IMR-90 (cell line): ENCODE measurements at regions not wholly inside any gene's neighbourhood (a gene's known extent, or its start where the extent isn't known, plus 50 kb on each side); places are given as distances from the start of the nearest gene placed in this dataset.

Experiments
- ATAC-seq: fragments of 200-7000 bp; cut with Tn5 transposase; 2 replicates; pipeline ENCODE4 v1.9.1; 2020; ENCODE audit warnings: low read depth, mild to moderate bottlenecking, moderate library complexity
- BruUV-seq: library from RNA; stranded (reverse); fragments of 400-500 nt; replicated peaks from 2 replicates; lab custom pipeline; 2021; lab: Mats Ljungman, UMichigan
- CTCF ChIA-PET: fragments of 300-600 bp; formaldehyde crosslinking; extraction: SDS; loops from one replicate; lab custom pipeline; 2021; ENCODE audit warnings: antibody characterized with exemption; lab: Yijun Ruan, JAX
- POLR2A ChIA-PET: fragments of 300-600 bp; sonication (Branson Sonifier 250); formaldehyde crosslinking; loops from one replicate; lab custom pipeline; 2022; ENCODE audit warnings: antibody characterized with exemption; ENCODE audit not compliant: unreplicated experiment; lab: Charles Lee
- DNase-seq: peaks from one replicate; pipeline ENCODE4 v3.0.0; 2013
- H2AFZ ChIP-seq: replicated peaks from 2 replicates; pipeline ENCODE3; 2013; ENCODE audit warnings: low read length, mild to moderate bottlenecking; ENCODE audit not compliant: poor library complexity
- H2AK5ac ChIP-seq: 2 replicates; pipeline ENCODE4 v1.6.1; 2013; ENCODE audit warnings: low read depth, low read length, inconsistent platforms
- H2AK9ac ChIP-seq: replicated peaks from 2 replicates; pipeline ENCODE3; 2013; ENCODE audit warnings: mild to moderate bottlenecking, low read depth, low read length, moderate library complexity; ENCODE audit not compliant: poor library complexity
- H2BK120ac ChIP-seq: 2 replicates; pipeline ENCODE4 v1.6.1; 2013; ENCODE audit warnings: low read depth, low read length, inconsistent platforms
- H2BK15ac ChIP-seq: 3 replicates; pipeline ENCODE4 v1.6.1; 2013; ENCODE audit warnings: low read depth, low read length, inconsistent platforms
- H2BK20ac ChIP-seq: 2 replicates; pipeline ENCODE4 v1.6.1; 2013; ENCODE audit warnings: low read depth, mild to moderate bottlenecking, inconsistent platforms, low read length, moderate library complexity
- H2BK5ac ChIP-seq: 2 replicates; pipeline ENCODE4 v1.6.1; 2013; ENCODE audit warnings: mild to moderate bottlenecking, low read depth, low read length, inconsistent platforms; ENCODE audit not compliant: poor library complexity, severe bottlenecking
- H3K14ac ChIP-seq: replicated peaks from 2 replicates; pipeline ENCODE4 v1.6.1; 2013; ENCODE audit warnings: low read depth, low read length, inconsistent platforms
- H3K18ac ChIP-seq: 2 replicates; pipeline ENCODE4 v1.6.1; 2013; ENCODE audit warnings: low read depth, low read length, control low read depth
- H3K23ac ChIP-seq: 2 replicates; pipeline ENCODE4 v1.6.1; 2013; ENCODE audit warnings: low read depth, low read length, inconsistent platforms
- H3K27ac ChIP-seq: 2 replicates; pipeline ENCODE4 v1.5.1; 2013; ENCODE audit warnings: mild to moderate bottlenecking, control low read depth, low read length; ENCODE audit not compliant: insufficient read depth
- H3K27me3 ChIP-seq: 2 replicates; pipeline ENCODE4 v1.6.1; 2013; ENCODE audit warnings: low read length; ENCODE audit not compliant: control insufficient read depth, insufficient read depth
- H3K36me3 ChIP-seq: 2 replicates; pipeline ENCODE4 v1.6.1; 2013; ENCODE audit warnings: low read length, mixed read lengths; ENCODE audit not compliant: control insufficient read depth, insufficient read depth
- H3K4ac ChIP-seq: 2 replicates; pipeline ENCODE4 v1.6.1; 2013; ENCODE audit warnings: low read depth, low read length, inconsistent platforms
- H3K4me1 ChIP-seq: 2 replicates; pipeline ENCODE4 v1.6.1; 2013; ENCODE audit warnings: low read length, mixed read lengths; ENCODE audit not compliant: control insufficient read depth, insufficient read depth
- H3K4me2 ChIP-seq: 2 replicates; pipeline ENCODE4 v1.6.1; 2013; ENCODE audit warnings: low read depth, mild to moderate bottlenecking, control low read depth, low read length, moderate library complexity
- H3K4me3 ChIP-seq: 2 replicates; pipeline ENCODE4 v1.5.1; 2013; ENCODE audit warnings: low read depth, mild to moderate bottlenecking, control low read depth, low read length, moderate library complexity; ENCODE audit not compliant: insufficient read depth
- H3K56ac ChIP-seq: 2 replicates; pipeline ENCODE4 v1.6.1; 2013; ENCODE audit warnings: low read length, inconsistent platforms; ENCODE audit not compliant: insufficient read depth; ENCODE audit errors: extremely low read depth
- H3K79me1 ChIP-seq, 2 experiments: 2 replicates each; pipeline ENCODE4 v1.6.1; 2013; ENCODE audit warnings: low read length in 2 of 2, inconsistent platforms in 1 of 2, low read depth in 1 of 2
- H3K9ac ChIP-seq: 2 replicates; pipeline ENCODE4 v1.6.1; 2013; ENCODE audit warnings: low read depth, low read length, control low read depth
- H3K9me1 ChIP-seq: 2 replicates; pipeline ENCODE4 v1.6.1; 2013; ENCODE audit warnings: low read length, inconsistent platforms; ENCODE audit not compliant: insufficient read depth
- H3K9me3 ChIP-seq: 2 replicates; pipeline ENCODE4 v1.6.1; 2013; ENCODE audit warnings: low read length; ENCODE audit not compliant: control insufficient read depth, insufficient read depth
- H4K20me1 ChIP-seq: 2 replicates; pipeline ENCODE4 v1.6.1; 2013; ENCODE audit warnings: low read length, inconsistent platforms; ENCODE audit not compliant: insufficient read depth
- H4K5ac ChIP-seq: 2 replicates; pipeline ENCODE4 v1.6.1; 2013; ENCODE audit warnings: mild to moderate bottlenecking, low read depth, low read length, control low read depth
- H4K8ac ChIP-seq, 2 experiments: 2 replicates each; pipeline ENCODE4 v1.6.1; 2013; ENCODE audit warnings: low read depth in 2 of 2, low read length in 2 of 2, control low read depth in 1 of 2, inconsistent platforms in 1 of 2
- H4K91ac ChIP-seq: 2 replicates; pipeline ENCODE4 v1.6.1; 2013; ENCODE audit warnings: low read depth, low read length, inconsistent platforms; ENCODE audit not compliant: insufficient read depth
- CEBPB ChIP-seq: IDR thresholded peaks from 2 replicates; pipeline ENCODE4 v1.6.1; 2012; ENCODE audit warnings: low read depth, low read length, improper control_type of control experiment
- CHD1 ChIP-seq: IDR thresholded peaks from 2 replicates; pipeline ENCODE4 v1.6.1; 2012; ENCODE audit warnings: low read depth, low read length, improper control_type of control experiment
- CTCF ChIP-seq: conservative IDR thresholded peaks from 2 replicates; pipeline ENCODE4 v1.5.1; 2012; ENCODE audit warnings: mild to moderate bottlenecking, low read depth, low read length, improper control_type of control experiment
- ELK1 ChIP-seq: fragments of 150-350 bp; IDR thresholded peaks from 2 replicates; pipeline ENCODE4 v1.6.1; 2016; ENCODE audit warnings: low read depth, mild to moderate bottlenecking, low read length, moderate library complexity, borderline replicate concordance
- FOS ChIP-seq: fragments of 150-350 bp; IDR thresholded peaks from 2 replicates; pipeline ENCODE4 v1.6.1; 2016; ENCODE audit warnings: low read depth, low read length
- MAFK ChIP-seq: IDR thresholded peaks from 2 replicates; pipeline ENCODE4 v1.6.1; 2012; ENCODE audit warnings: low read depth, low read length, improper control_type of control experiment
- MAZ ChIP-seq: IDR thresholded peaks from 2 replicates; pipeline ENCODE4 v1.6.1; 2012; ENCODE audit warnings: low read depth, mild to moderate bottlenecking, low read length, improper control_type of control experiment, moderate library complexity, borderline replicate concordance
- MXI1 ChIP-seq: IDR thresholded peaks from 2 replicates; pipeline ENCODE4 v1.6.1; 2012; ENCODE audit warnings: low read depth, mild to moderate bottlenecking, low read length, moderate library complexity, borderline replicate concordance
- POLR2A ChIP-seq: IDR thresholded peaks from 2 replicates; pipeline ENCODE4 v1.6.1; 2012; ENCODE audit warnings: mild to moderate bottlenecking, low read depth, low read length
- RAD21 ChIP-seq: IDR thresholded peaks from 2 replicates; pipeline ENCODE4 v1.6.1; 2012; ENCODE audit warnings: low read length, improper control_type of control experiment
- RCOR1 ChIP-seq: IDR thresholded peaks from 2 replicates; pipeline ENCODE4 v1.6.1; 2012; ENCODE audit warnings: mild to moderate bottlenecking, low read length, improper control_type of control experiment; ENCODE audit not compliant: insufficient replicate concordance
- SMC3 ChIP-seq: fragments of 150-350 bp; IDR thresholded peaks from 2 replicates; pipeline ENCODE4 v1.6.1; 2016; ENCODE audit warnings: low read depth, mild to moderate bottlenecking, antibody characterized with exemption, low read length, moderate library complexity
- USF2 ChIP-seq: fragments of 150-350 bp; IDR thresholded peaks from 2 replicates; pipeline ENCODE4 v1.6.1; 2017; ENCODE audit warnings: mild to moderate bottlenecking, antibody characterized with exemption, low read length, low read depth
- WGBS, 2 experiments: methylation state at CpG; one replicate each; pipeline versions ENCODE4 v1.1.5 to v1.1.7; 2013; ENCODE audit warnings: missing lambda C conversion rate in 2 of 2; ENCODE audit not compliant: insufficient read length in 1 of 2; ENCODE audit errors: extremely low coverage in 2 of 2; 5-methylcytosine and 5-hydroxymethylcytosine counted together
- dilution Hi-C: fragments of 300-500 bp; cut with HindIII; formaldehyde crosslinking; loops from one replicate; pipeline ENCODE4 v1.14.3; 2018; ENCODE audit warnings: low sequenced_read_pairs; ENCODE audit not compliant: unreplicated experiment
- in situ Hi-C: fragments of 300-500 bp; cut with MboI; formaldehyde crosslinking; loops from 3 replicates; pipeline ENCODE4 v1.14.3; 2019; ENCODE audit warnings: low sequenced_read_pairs, inconsistent platforms, mixed read lengths
- intact Hi-C: fragments of 100-400 bp; cut with micrococcal nuclease; formaldehyde crosslinking; loops from 2 replicates; pipeline ENCODE4 v1.10.0; 2022

- ChIA-PET POLR2A (no interaction called here), CTCF (no interaction called here)
- Histone ChIP-seq H3K9me1 (no peaks in the 10 kb centered on the region), H3K23ac (no peak overlapping the region), H3K56ac (no peak overlapping the region), H2BK15ac (no peak overlapping the region), H3K14ac (no peak overlapping the region), H4K91ac (no peak overlapping the region), H3K18ac (no peak overlapping the region), H3K9ac (no peak overlapping the region), H3K36me3 (no peaks in the 10 kb centered on the region), H2AK5ac (no peak overlapping the region), H3K27ac (no peak overlapping the region), H3K4me2 (no peak overlapping the region), H2BK20ac (no peak overlapping the region), H2BK120ac (no peak overlapping the region), H2AK9ac (no peak overlapping the region), H2BK5ac (no peak overlapping the region), H2AFZ (no peak overlapping the region), H4K20me1 (no peaks in the 10 kb centered on the region), H3K4me1 (no peaks in the 10 kb centered on the region), H3K9me3 (no peaks in the 10 kb centered on the region), H4K8ac (no peak overlapping the region), H4K5ac (no peak overlapping the region), H3K4me3 (no peak overlapping the region), H3K27me3 (no peaks in the 10 kb centered on the region), H3K4ac (no peak overlapping the region), H3K79me1 (no peaks in the 10 kb centered on the region)
- in situ Hi-C loops (no loop called here), dilution Hi-C loops (no loop called here), intact Hi-C loops (no loop called here)
- ATAC-seq, result no peak
- BruUV-seq, result no TSS peak
- TF ChIP-seq USF2 (no peak), RCOR1 (no peak), CTCF (no peak), MAFK (no peak), CHD1 (no peak), MXI1 (no peak), POLR2A (no peak), RAD21 (no peak), MAZ (no peak), FOS (no peak), SMC3 (no peak), CEBPB (no peak), ELK1 (no peak)
- no peak for DNase-seq
- no CpG with 5 or more reads among the region's 5 CpGs for WGBS, 2 experiments
Measured at GRCh38 chr2:147101941-147102790, 742.7 kb upstream of the ACVR2A start.
